Stimulated activated CD4-positive, alpha-beta T cell treated with anti-CD3 and anti-CD28 coated beads, Interleukin-2, amount 100 ng/mL, for 4 hours (primary cell): ENCODE measurements at regions not wholly inside any gene's neighbourhood (a gene's known extent, or its start where the extent isn't known, plus 50 kb on each side); places are given as distances from the start of the nearest gene placed in this dataset.

ENCODE experiments used
- DNase-seq: peaks from one replicate; pipeline ENCODE4 v3.0.0-alpha.2; 2020; ENCODE audit warnings: low read depth

DNA sequence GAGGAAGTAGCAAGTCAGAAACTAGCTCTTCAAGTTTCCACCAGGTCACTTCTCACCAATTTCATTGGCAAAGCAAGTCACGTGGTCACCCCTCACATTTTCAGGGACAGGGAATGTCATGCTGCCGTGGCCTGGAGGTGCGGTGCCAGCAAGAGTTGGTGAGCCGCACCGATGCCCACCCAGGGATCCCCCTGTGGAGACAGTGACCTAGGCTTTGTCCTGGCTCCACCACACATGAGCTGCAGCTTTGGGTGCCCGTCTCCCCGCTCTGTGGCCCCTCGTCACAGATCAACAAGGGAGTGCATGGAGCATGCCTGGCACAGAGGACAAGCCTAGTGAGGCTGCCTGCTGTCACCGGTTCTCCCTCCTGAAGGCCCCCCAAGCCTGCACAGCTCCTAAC is 226.7 kb upstream of the PPP2R2D start:
- no peak for DNase-seq

DNA sequence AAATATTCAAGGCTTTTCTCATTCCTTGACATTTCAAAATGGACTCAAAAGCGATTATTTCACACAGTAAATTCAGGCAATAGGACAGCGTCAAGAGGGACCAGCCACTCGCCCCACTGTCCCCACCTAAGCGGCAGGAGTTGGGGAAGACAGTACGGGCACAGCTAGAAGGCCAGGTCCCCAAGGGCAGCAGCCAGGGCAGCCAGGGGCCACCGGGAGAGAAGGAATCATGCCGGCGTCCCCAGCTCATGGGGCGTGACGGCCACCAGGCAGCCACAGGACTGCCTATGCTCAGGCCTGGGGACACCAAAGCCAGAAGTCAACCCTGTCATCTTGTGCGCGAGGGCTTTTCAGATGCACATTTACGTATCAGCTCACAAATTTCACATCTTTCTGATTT is 225.7 kb upstream of the PPP2R2D start:
- DNase-seq, result no peak

DNA sequence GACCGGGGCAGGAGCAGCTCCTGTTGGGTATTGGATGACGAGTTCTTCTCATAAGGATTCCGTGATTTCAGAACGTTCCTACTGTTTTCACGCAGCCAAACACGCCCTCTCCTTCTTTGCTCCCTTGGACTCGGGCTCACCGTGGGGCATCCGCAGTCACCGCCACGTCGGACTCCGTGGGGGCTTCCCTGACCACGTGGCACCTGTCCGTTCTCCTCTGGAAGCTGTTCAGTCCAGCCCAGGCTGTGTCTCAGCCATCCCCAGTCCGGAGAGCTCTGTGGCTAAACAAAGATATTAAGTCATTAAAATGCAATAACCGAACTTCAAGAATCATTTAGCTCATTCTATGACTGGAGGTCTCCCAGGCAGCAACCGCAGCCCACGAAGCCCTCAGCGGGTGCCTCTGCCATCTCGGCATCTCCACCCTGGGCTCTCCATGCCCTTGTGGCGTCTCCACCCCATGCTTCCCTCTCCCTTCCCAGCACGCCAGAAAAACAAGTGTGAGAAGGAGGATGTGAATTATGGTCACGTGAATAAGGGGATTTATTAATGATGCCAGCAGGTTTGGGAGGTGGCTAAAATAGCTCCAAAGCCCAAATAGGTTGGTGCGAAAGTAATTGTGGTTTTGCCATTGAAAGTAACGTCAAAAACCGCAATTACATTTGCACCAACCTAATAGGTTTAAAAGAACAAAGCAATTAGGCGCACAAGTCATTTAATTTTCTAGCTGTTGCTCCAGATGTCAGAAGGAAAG is 224.6 kb upstream of the PPP2R2D start:
- no peak for DNase-seq

DNA sequence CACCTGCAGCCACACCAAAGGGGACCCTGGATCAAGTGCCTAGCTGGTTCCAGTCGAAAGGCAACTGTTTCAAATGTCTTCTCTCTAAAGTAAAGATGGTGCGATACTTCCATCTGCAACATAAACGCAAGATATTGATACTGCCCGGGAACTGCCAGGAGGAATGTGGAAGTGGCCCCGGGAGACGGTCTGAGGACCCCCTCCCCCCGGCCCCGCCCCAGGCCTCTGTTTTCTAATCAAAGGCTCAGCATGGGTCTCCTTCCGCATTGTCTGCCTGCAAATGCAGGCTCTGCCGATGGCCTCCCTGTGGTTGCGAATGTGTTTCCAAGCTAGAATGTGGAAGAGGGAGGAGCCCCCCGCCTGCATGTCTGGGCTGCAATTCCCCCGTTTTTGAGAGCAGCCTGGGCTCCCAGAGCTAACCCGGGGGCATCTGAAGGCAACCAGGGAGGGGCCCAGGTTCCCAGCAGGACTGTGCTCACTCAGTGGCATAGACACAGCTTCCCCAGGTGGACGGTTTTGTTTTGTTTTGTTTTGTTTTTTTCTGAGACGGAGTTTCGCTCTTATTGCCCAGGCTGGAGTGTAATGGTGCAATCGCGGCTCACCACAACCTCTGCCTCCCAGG is 223.9 kb upstream of the PPP2R2D start:
- no peak for DNase-seq

DNA sequence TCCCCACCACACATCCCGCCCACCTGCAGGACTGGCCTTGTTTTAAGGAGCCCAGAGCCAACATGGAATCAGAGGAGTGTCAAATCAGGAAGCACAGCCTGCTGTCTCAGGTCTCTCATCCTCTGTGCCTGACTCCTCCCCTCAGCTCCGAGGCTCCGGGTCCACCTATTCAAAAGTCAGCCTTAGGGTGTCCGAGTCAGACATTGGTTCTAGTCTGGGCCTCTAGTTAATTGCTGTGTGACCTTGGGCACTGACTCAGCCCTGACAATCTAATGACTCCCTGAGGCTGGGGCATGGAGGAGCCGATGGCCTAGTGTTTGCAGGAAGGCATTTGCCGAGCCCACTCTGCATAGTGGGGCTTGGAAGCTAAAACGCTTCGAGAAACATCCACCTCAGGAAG is 223.1 kb upstream of the PPP2R2D start:
- no peak for DNase-seq

DNA sequence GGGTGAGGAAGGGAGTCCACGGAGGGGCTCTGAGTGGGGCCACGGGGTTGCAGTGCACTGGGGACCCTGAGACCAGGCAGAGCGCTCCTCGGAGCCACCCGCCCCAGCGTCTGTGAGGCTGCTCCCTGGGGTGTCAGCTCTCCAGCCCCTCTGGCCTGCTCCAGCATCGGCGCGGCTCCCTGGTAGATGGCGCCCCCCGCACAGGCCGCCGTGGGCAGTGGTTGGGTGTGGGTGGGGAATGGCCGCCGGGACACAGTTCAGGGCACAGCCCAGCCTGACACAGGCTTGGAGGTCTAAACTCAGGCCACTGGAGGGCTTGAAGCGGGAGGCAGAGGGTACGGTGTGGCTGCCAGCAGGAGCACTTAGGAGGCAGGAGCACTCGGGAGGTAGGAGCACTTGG is 222.6 kb upstream of the PPP2R2D start:
- DNase-seq, result no peak

DNA sequence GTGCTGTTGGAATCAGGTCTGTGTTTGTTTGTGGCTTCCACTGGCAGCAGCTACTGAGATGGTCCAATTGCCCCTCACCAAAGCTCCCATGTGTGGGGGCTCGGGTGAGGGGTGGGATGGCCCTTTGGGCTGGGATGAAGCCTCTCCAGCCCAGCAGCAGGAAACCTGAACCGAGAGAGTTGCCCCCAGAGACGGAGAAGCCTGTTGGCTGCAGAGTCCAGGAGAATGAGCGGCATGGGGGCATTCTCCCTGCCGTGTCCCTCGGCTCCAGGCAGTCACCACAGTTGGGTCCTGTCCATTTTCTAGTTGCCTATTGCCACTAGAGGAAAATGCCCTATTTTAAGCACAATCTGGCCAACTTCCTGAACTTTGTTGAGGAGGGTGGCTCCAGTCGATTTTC is 222.2 kb upstream of the PPP2R2D start:
- DNase-seq, result no peak

DNA sequence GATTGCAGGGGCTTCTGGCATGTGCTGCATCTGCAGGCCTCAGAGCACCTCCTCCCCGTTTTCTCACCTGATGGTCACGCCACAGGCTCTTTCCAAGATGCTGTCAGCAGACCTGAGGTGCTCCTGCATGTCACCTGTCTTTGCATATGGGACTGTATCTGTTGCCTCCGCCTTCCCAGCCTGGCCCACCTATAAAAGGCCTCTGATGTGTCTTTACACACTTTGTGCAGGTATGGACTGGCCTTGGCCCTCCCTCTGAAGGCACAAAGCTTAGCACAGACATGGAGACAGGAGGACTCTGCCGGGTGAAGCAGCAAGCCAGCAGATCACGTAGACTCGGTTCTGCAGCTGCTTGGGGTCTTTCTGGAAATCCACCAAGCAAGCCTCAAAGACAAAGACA is 220.9 kb upstream of the PPP2R2D start:
- no peak for DNase-seq

DNA sequence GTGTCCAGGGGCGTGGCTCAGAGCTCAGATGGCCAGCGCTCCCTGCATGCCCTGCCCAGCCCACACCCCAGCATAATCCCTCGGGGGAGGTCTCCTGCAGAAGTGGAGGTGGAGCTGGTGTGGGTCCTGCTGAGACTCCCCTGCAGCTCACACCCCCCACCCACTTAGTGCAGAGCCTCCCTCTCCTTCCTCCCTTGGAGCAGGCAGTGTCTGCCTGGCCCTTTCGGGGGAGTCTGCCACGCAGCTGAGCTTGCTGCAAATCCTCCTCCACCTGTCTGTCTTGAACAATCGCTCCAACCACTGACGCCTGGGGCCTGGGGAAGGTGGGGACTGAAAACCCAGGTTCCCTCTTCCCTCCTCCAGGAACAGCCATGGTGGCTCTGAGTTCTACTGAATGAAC is 219.7 kb upstream of the PPP2R2D start:
- DNase-seq, result no peak

DNA sequence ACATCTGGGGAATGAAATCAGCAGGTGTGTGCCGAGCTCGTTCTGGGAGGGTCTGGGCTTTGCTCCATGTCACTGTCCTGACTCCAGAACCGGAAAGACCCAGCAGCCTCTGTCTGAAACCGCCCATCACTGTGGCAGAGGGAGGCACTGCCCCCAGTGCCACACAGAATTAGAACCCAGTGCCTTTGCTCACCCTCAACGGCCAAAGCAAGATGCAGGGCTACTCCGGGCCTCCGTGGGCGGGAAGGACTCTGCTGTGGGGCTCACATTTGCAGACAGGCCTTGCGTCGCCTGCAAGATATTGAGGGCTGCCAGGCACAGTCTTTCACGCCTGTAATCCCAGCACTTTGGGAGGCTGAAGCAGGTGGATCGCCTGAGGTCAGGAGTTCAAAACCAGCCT is 219.2 kb upstream of the PPP2R2D start:
- no peak for DNase-seq

DNA sequence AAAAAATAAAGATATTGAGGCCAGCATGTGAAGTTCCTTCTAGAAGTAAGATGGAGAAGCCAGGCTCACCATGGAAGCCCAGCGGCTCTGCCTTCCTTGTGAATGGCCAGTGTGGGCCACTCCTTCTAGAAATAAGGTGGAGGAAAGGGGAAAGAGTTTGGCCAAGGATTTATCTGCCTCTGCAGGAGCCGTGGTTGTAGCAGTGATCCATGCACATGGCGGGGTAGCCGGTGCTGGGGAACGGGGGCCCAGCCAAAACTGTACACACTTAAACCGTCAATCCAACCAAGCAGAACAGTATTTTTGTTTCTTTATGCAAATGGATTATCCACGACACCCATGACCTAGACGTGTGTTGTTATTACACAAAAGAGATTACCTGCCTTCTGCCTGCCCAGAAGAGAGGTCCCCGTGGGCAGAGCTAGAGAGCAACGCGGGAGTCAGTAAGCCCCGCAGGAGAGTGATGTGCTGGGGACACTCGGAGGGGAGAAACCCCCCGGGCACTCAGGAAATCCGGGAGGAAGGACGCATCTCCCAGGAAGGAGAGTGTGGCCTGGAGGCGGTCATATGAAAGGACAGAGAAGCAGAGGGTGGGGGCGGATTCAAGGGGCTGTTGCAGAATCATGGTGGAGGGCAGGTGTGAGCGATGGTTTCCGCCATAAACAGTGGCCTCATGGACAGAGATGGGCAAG is 218.4 kb upstream of the PPP2R2D start:
- DNase-seq, result no peak

DNA sequence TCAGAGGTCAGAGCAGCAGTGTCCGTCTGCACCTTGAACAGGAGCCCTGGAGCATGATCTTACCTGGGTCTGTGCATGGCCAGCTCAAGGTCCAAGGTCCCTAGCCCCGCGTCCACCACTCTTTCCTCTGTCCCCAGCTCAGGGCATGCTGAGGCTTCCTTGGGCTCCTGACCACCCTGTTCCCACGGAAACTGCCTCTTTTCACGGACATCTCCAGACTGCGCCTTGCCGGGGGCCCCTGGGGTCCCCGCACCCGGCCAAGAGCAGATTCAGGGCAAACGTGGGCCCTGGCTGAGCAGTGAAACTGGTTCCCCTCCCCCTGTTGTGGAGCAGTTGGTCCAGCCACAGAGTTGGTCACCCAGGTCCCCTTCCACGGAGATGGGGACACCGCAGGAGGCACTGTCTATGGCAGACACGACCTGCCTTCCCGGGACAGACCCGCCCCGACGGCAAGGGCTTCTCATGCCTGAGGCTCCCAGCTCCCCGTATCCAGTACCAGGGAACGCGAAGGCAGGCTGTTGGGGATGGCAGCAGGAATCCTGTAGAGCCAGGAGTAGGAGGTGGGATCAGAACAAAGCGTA is 217.4 kb upstream of the PPP2R2D start:
- DNase-seq, result no peak

DNA sequence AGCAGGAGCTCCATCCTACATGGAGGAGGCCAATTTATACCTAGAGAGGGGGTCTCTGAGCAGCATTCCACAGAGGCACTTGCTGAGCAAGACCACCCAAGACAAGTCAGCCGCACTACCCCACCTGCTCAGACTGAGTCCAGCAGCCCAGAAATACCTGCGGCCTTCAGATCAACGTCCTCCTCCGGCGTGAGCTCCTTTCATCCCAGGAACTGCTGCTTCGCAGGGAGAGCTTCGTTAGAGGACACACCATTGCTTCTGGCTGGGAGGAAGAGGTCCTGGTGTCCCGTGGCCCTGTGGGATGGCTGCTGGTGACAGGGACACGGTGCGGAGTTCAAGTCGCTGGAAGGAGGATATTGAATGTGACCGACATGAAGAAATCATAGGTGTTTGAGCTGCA is 216.9 kb upstream of the PPP2R2D start:
- DNase-seq, result no peak

DNA sequence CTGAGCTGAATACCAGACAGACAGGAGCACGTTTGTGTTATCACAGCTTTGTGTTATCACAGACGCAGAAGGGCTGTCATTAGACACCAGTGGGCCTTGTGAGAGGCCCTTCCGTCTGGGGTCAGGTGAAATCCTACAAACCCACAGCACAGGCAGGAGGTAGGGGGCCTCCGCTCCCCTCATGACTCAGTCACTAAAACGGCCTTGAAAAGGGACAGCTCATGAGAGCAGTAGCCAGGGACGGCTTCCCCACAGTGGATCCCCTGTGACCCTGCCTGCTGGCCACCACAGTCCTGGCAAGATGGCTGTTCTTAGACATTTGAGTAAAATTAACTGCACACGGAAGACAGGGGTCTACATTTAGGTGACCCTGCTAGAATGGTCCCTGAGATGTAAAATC is 215.8 kb upstream of the PPP2R2D start:
- no peak for DNase-seq

DNA sequence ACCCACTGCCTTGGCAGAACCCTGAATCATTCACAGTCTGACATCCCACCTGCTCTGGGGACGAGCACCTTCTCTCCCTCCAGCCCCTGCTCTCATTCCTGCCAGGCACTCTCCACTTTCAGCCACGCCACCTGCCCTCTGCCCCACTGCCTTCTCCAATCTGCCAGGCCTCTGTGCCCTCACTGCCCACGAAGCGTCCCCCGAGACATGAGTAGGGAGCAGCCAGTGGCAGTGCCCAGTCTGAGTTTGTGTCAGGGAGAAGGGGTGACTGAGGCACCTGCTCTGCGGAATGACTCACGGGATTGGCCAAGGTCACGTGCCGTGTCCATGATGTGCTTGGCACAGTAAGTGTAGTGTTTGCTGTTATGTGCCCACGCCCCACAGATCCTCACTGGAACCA is 215.2 kb upstream of the PPP2R2D start:
- DNase-seq, result no peak

DNA sequence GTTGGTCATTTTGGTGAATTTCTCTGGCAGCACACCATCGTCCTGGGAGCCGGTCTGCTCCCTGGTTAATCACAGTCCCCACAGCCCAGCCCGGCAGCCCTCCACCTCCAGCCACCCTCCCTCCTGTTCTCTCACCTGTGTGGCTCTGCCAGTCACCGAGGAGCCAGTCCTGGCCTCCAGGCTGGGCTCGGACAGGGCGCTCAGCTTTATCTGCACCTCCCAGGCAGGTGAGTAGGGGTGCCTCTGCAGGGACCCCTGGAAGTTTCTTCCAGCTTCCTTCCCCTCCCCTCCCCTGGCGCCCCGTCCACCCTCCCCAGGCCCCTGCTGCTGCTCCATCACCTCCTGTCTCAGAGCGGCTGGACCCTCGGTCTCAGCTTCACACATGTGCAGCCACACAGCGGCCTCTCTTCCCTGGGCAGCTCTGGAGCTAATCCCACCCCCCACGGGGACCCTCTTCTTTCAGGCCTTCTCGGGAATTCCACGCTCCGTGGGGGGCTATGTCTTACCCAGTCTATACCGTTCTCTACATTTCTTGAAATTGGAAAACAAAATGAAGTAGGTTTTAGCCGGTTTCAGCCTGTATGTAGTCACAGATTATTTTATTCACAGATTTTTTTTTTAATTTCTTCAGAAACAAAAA is 213.9 kb upstream of the PPP2R2D start:
- no peak for DNase-seq

DNA sequence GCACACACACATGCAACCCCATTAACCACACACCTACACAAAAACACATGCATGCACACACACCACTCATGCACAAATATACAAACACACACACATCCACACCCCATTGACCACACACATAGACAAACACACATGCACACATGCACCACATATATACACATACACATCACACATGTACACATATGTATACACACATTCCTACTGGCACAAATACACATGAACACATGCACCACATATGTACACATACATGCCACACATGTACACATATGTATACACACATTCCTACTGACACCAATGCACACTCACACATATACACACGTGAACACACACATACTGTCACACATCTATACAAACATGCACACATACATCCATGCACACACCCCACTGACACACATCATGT is 212.5 kb upstream of the PPP2R2D start:
- DNase-seq, result no peak

DNA sequence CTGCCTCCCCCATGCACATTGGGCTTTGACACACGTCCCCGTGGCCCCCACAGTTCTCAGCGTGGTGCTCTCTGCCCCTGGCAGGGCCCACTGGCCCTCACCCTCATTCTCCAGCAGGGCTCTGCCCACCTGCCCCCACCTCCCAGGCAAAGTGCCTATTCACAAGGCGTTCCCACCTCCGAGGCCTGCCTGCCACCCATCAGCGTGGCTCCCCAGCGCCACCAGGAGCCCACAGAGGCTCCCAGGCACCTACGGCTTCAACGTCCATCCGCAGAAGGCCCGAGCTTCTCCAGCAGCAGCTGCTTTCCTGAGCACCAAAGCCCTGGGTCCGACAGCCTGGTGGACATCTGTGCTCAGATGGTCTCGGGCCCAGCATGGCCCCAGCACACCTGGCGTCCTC is 211.8 kb upstream of the PPP2R2D start:
- DNase-seq, result no peak

DNA sequence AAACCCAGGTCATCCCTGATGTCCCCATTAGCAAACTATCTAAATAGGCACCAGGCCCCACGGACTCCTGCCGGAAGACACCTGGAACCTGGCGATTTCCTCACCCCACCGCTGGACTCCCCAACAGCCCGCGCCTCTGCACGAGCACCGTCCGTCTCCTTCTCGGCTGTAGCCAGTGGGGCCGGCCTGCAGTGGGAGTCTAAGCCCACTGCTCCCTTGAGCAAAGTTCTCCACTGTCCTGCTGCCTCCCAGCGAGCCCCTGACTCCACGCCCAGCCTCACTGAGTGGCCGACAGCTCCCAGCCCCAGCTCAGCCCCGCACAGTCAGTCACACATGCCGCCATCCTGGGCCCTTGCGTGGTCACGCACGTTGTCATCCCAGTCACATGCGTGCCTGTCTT is 211.3 kb upstream of the PPP2R2D start:
- DNase-seq, result no peak

DNA sequence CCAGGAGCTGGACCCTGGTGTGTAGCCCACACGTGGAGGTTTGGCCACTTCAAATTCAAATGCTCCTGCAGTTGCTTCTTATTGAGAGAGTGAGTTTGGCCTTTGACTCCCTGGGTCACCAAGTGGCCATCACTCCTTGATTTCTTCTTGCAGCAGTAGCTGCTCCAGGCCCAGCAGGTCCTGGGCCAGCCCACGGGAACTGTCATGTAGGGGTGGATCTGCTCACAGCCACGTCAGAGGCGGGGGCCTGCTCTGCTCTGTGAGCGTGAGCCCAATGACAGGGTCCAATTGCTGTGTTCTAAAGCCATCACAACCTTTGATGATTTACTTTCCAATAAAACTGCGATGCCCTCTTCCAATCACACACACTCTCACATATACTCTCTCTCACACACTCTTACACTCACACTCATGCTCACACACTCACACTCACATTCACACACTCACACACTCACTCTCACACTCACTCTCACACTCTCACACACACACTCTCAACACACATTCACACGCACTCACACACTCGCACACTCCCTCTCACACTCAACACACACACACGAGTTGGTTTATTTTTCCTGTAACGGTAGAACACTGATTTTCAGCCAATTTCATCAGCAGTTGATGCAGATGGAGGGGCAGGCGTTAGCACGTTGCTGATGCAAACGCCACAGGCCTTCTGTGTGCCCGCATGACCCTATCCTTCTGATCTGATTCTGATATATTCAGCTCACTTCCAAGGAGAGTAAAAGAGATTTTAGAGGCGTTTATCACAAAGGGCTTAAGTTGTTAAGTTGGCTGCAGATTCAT is 210.7 kb upstream of the PPP2R2D start:
- DNase-seq, result no peak

DNA sequence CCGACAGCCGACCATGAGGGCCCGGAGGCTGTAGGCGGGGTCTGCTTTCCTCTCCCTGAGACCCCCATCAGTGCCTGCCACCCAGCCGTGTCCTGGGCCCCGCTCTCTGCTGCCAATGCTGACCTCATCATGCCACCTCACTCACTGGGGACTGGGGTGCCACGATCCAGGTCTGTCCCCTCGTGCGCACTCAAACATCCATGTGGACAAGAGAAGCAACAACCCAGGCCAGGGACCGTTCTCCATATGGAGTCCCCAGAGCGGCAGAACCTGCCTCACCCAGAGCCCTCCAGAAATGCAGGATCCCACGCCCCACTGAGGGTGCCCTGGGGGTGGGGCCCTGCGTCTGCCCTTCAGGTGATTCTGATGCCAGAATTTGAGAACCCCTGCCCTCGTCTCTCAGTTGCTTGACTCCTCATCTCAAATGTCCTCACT is 210.0 kb upstream of the PPP2R2D start:
- DNase-seq, result no peak
